Calu3 (cell line): ENCODE measurements at regions not wholly inside any gene's neighbourhood (a gene's known extent, or its start where the extent isn't known, plus 50 kb on each side); places are given as distances from the start of the nearest gene placed in this dataset.

ENCODE experiments used
- BruUV-seq: library from RNA; stranded (reverse); fragments of 400-500 nt; replicated peaks from 2 replicates; lab custom pipeline; 2021; lab: Mats Ljungman, UMichigan
- CTCF ChIA-PET: fragments of 300-600 bp; sonication (Branson Sonifier 250); formaldehyde crosslinking; loops from one replicate; lab custom pipeline; 2022; ENCODE audit warnings: antibody characterized with exemption; lab: Charles Lee
- DNase-seq: peaks from one replicate; pipeline ENCODE4 v3.0.0; 2022
- H3K27ac Mint-ChIP-seq: one replicate; pipeline ENCODE4 v1.8.0; 2022; ENCODE audit warnings: mixed read lengths; ENCODE audit not compliant: unreplicated experiment
- H3K27me3 Mint-ChIP-seq: one replicate; pipeline ENCODE4 v1.8.0; 2022; ENCODE audit warnings: mixed read lengths; ENCODE audit not compliant: unreplicated experiment
- H3K36me3 Mint-ChIP-seq: one replicate; pipeline ENCODE4 v1.8.0; 2022; ENCODE audit warnings: mild to moderate bottlenecking, moderate library complexity, mixed read lengths; ENCODE audit not compliant: insufficient read depth, unreplicated experiment
- H3K4me1 Mint-ChIP-seq: one replicate; pipeline ENCODE4 v1.8.0; 2022; ENCODE audit warnings: mild to moderate bottlenecking, low read depth, mixed read lengths; ENCODE audit not compliant: unreplicated experiment
- H3K4me3 Mint-ChIP-seq: one replicate; pipeline ENCODE4 v1.8.0; 2022; ENCODE audit warnings: mild to moderate bottlenecking, low read depth, moderate library complexity, mixed read lengths; ENCODE audit not compliant: unreplicated experiment
- H3K9me3 Mint-ChIP-seq: one replicate; pipeline ENCODE4 v1.8.0; 2022; ENCODE audit warnings: low read depth, mixed read lengths; ENCODE audit not compliant: unreplicated experiment
- CTCF ChIP-seq: fragments of 200-600 bp; IDR thresholded peaks from one replicate; pipeline ENCODE4 v1.8.0; 2022; ENCODE audit warnings: antibody characterized with exemption; ENCODE audit not compliant: unreplicated experiment
- intact Hi-C: fragments of 100-400 bp; cut with micrococcal nuclease; formaldehyde crosslinking; loops from one replicate; pipeline ENCODE4 v1.10.0; 2022; ENCODE audit not compliant: unreplicated experiment

DNA sequence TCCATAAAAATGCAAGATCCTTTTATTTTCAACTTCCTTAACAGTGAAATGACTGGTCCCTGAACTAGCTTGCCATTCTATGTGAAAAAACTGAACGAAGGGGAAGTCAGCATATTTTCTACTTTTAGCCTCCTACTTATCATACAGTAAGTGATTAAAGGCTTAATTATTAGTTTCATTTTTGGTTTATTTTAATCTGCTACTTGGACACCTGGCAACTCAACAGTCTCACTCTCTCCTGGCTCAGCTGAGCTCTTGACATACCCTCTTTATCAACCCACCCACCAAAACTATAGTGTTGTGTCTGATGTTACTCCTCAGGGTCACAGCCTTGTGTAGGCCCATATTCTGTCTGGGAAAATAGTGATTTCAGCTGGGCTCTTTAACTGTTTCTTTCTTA lies 86.2 kb upstream of the CPXCR1 start:
- intact Hi-C loops = no loop called here

DNA sequence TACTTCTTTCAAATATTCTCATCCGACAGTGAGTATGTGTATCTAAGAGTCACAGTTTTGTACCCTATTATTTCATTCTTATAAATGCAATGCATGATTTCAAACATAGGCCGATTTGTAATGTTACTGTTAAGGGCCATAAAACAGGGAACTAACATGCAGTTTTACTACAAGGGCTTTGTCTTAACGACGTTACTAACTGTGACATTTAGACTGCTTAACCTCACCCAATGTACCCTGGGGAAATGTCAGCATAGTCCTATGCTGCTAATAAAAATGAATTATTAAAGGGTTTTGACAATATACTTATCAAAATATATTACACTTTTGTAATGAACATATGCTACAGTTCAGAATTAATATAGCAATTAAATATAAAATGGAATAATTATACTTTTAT lies 74.8 kb upstream of the CPXCR1 start:
- H3K27ac Mint-ChIP-seq = no peak overlapping the region
- TF ChIP-seq CTCF = no peak
- no peaks in the 10 kb centered on the region for H3K36me3 Mint-ChIP-seq
- H3K27me3 Mint-ChIP-seq = no peaks in the 10 kb centered on the region
- no peak overlapping the region for H3K4me3 Mint-ChIP-seq
- intact Hi-C loops = no loop called here
- no TSS peak for BruUV-seq
- CTCF ChIA-PET = no interaction called here
- peaks cover 5% of the 10 kb centered on the region for H3K9me3 Mint-ChIP-seq
- no peaks in the 10 kb centered on the region for H3K4me1 Mint-ChIP-seq
- no peak for DNase-seq

More for the DNA sequence above, 86.2 kb upstream of the CPXCR1 start:
- Mint-ChIP-seq H3K36me3 (peaks cover 5% of the 10 kb centered on the region), H3K4me1 (no peaks in the 10 kb centered on the region), H3K9me3 (peaks cover 2% of the 10 kb centered on the region), H3K4me3 (no peak overlapping the region), H3K27me3 (no peaks in the 10 kb centered on the region), H3K27ac (no peak overlapping the region)
- no peak for TF ChIP-seq CTCF
- BruUV-seq = no TSS peak
- CTCF ChIA-PET = no interaction called here
- DNase-seq = no peak
